Endothelial cell of umbilical vein (primary cell): ENCODE measurements at regions not wholly inside any gene's neighbourhood (a gene's known extent, or its start where the extent isn't known, plus 50 kb on each side); places are given as distances from the start of the nearest gene placed in this dataset.

Source experiments
- BruUV-seq: library from RNA; stranded (reverse); fragments of 400-500 nt; replicated peaks from 2 replicates; lab custom pipeline; 2021; lab: Mats Ljungman, UMichigan
- CTCF ChIA-PET: fragments of 300-600, 350-600 bp; sonication (Branson Sonifier 250); formaldehyde crosslinking; loops from one replicate; lab custom pipeline; 2021; ENCODE audit warnings: antibody characterized with exemption, inconsistent platforms; lab: Charles Lee
- POLR2A ChIA-PET: fragments of 300-600, 350-600 bp; sonication (Branson Sonifier 250); formaldehyde crosslinking; loops from one replicate; lab custom pipeline; 2021; ENCODE audit warnings: antibody characterized with exemption, inconsistent platforms; lab: Charles Lee
- DNase-seq: peaks from one replicate; pipeline ENCODE4 v3.0.0-alpha.2; 2011; ENCODE audit warnings: low read depth, low spot score
- FAIRE-seq: peaks from 2 replicates; lab custom pipeline; 2011; peaks lifted over from hg19 to GRCh38; lab: Jason Lieb, UNC
- H2AFZ ChIP-seq: 2 replicates; pipeline ENCODE4 v1.6.0; 2012; ENCODE audit warnings: low read depth, low read length, control low read depth, inconsistent platforms
- H3K27ac ChIP-seq: 2 replicates; pipeline ENCODE4 v1.5.1; 2011; ENCODE audit warnings: low read depth, mild to moderate bottlenecking, control low read depth, low read length, moderate library complexity; ENCODE audit not compliant: insufficient read depth
- H3K27me3 ChIP-seq, 2 experiments: 2 replicates each; pipeline versions ENCODE4 v1.6.0 to v1.6.1; 2011; ENCODE audit warnings: low read length in 2 of 2, mixed read lengths in 1 of 2; ENCODE audit not compliant: control insufficient read depth in 2 of 2, insufficient read depth in 2 of 2
- H3K36me3 ChIP-seq, 2 experiments: 2 replicates in 1 of 2; 3 replicates in 1 of 2; pipeline ENCODE4 v1.5.1; 2011; ENCODE audit warnings: low read length in 2 of 2, mild to moderate bottlenecking in 1 of 2, moderate library complexity in 1 of 2; ENCODE audit not compliant: control insufficient read depth in 2 of 2, insufficient read depth in 2 of 2; ENCODE audit errors: extremely low read depth in 1 of 2
- H3K4me1 ChIP-seq: 3 replicates; pipeline ENCODE4 v1.5.1; 2011; ENCODE audit warnings: mild to moderate bottlenecking, low read length; ENCODE audit not compliant: control insufficient read depth, insufficient read depth; ENCODE audit errors: extremely low read depth
- H3K4me2 ChIP-seq: 2 replicates; pipeline ENCODE4 v1.6.1; 2011; ENCODE audit warnings: low read length, control low read depth, mixed read lengths; ENCODE audit not compliant: insufficient read depth
- H3K4me3 ChIP-seq, 3 experiments: fragments of 200-600 bp in 1 of 3; sonication (generic), shearing (Covaris generic) in 1 of 3; replicated peaks in 1 of 3; 2 replicates each; pipeline ENCODE4 v1.5.1; 2011 to 2016; ENCODE audit warnings: control low read depth in 3 of 3, low read length in 3 of 3, mild to moderate bottlenecking in 2 of 3, inconsistent platforms in 1 of 3, low read depth in 1 of 3, moderate library complexity in 1 of 3; ENCODE audit not compliant: insufficient read depth in 1 of 3
- H3K79me2 ChIP-seq: 2 replicates; pipeline ENCODE4 v1.6.0; 2012; ENCODE audit warnings: low read length, inconsistent platforms; ENCODE audit not compliant: control insufficient read depth, insufficient read depth
- H3K9ac ChIP-seq: replicated peaks from 2 replicates; pipeline ENCODE3; 2011; ENCODE audit warnings: low read length, control low read depth; ENCODE audit not compliant: insufficient read depth; ENCODE audit errors: extremely low read depth
- H3K9me1 ChIP-seq: replicated peaks from 3 replicates; pipeline ENCODE4 v1.6.0; 2011; ENCODE audit warnings: mild to moderate bottlenecking, low read length; ENCODE audit not compliant: control insufficient read depth, insufficient read depth; ENCODE audit errors: extremely low read depth
- H3K9me3 ChIP-seq: replicated peaks from 2 replicates; pipeline ENCODE4 v1.5.1; 2012; ENCODE audit warnings: low read length, inconsistent platforms; ENCODE audit not compliant: control insufficient read depth, insufficient read depth
- H4K20me1 ChIP-seq: replicated peaks from 2 replicates; pipeline ENCODE3; 2011; ENCODE audit warnings: mild to moderate bottlenecking, low read length; ENCODE audit not compliant: control insufficient read depth, insufficient read depth; ENCODE audit errors: extremely low read depth
- EZH2 ChIP-seq: IDR thresholded peaks from 2 replicates; pipeline ENCODE4 v1.6.1; 2012; ENCODE audit warnings: borderline replicate concordance, low read depth, mild to moderate bottlenecking, moderate library complexity, low read length, inconsistent platforms; ENCODE audit not compliant: severe bottlenecking
- GATA2 ChIP-seq: IDR thresholded peaks from 2 replicates; pipeline ENCODE4 v1.7.0; 2011; ENCODE audit warnings: low read depth, mild to moderate bottlenecking, moderate library complexity, mixed read lengths, low read length; ENCODE audit not compliant: insufficient read length, insufficient read depth
- JUN ChIP-seq: IDR thresholded peaks from 2 replicates; pipeline ENCODE4 v1.6.1; 2011; ENCODE audit warnings: borderline replicate concordance, low read depth; ENCODE audit not compliant: insufficient read length, insufficient read depth
- MYC ChIP-seq: IDR thresholded peaks from one replicate; pipeline ENCODE4 v1.6.1; 2011; ENCODE audit warnings: mild to moderate bottlenecking, low read depth, low read length
- POLR2AphosphoS5 ChIP-seq: IDR thresholded peaks from 2 replicates; pipeline ENCODE4 v1.6.1; 2012; ENCODE audit warnings: low read depth, mild to moderate bottlenecking, control low read depth, low read length, moderate library complexity; ENCODE audit not compliant: insufficient read depth
- dilution Hi-C: fragments of 300-500 bp; cut with MboI; formaldehyde crosslinking; loops from one replicate; pipeline ENCODE4 v1.15.0; 2019; ENCODE audit warnings: low sequenced_read_pairs; ENCODE audit not compliant: extremely low pct_ligation_motif_present
- intact Hi-C: fragments of 100-400 bp; cut with micrococcal nuclease; formaldehyde crosslinking; loops from one replicate; pipeline ENCODE4 v1.10.0; 2022
- TF ChIP-seq, protein P1 (sequence below): IDR thresholded peaks from 2 replicates; pipeline ENCODE4 v1.6.1; 2011; ENCODE audit not compliant: insufficient read depth, insufficient read length

DNA sequence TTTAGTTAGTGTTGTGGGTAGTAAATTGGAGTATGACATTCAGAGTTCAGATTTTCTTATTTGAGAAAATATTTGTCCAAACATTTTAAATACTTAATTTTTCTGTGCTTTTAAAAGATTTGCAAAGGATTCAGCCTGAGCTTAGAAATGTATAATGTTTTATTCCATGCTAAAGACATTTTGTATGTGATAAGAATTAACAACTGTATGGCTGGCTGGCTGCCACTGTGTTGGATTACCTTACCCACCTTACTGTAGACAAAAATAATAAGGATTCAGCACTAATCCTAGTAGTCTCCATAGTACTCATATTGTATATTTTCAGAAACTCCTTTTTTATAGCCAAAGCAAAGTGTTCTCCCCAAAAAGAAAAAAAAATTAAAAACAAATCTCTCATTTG lies 74.8 kb downstream of the TANC2 start:
- Histone ChIP-seq H3K79me2 (no peaks in the 10 kb centered on the region), H3K27ac (no peak overlapping the region), H3K4me3 (no peak overlapping the region), H3K4me2 (no peak overlapping the region), H2AFZ (no peak overlapping the region), H3K4me1 (peaks cover 6% of the 10 kb centered on the region), H3K27me3 (no peaks in the 10 kb centered on the region), H3K9me1 (no peaks in the 10 kb centered on the region), H3K9me3 (no peaks in the 10 kb centered on the region), H4K20me1 (no peaks in the 10 kb centered on the region), H3K36me3 (no peaks in the 10 kb centered on the region), H3K9ac (no peak overlapping the region)
- intact Hi-C loops: no loop called here
- ChIA-PET CTCF (interaction anchor here (1.5 to 3.0 kb wide), 2 partner anchors 8 to 10 kb away, joined by 3 to 15 read pairs; no protein-coding TSS in a partner anchor), POLR2A (no interaction called here)
- no peak for FAIRE-seq
- TF ChIP-seq JUN: no peak
- TF ChIP-seq EZH2: no peak
- TF ChIP-seq GATA2: no peak
- no TSS peak for BruUV-seq
- DNase-seq: no peak
- dilution Hi-C loops: no loop called here

- Histone ChIP-seq H3K27ac (no peak overlapping the region), H3K4me1 (peaks cover 6% of the 10 kb centered on the region), H3K27me3 (no peaks in the 10 kb centered on the region), H4K20me1 (no peaks in the 10 kb centered on the region), H3K9ac (no peak overlapping the region), H3K9me1 (no peaks in the 10 kb centered on the region), H2AFZ (no peak overlapping the region), H3K36me3 (no peaks in the 10 kb centered on the region), H3K79me2 (no peaks in the 10 kb centered on the region), H3K9me3 (no peaks in the 10 kb centered on the region), H3K4me3 (no peak overlapping the region), H3K4me2 (no peak overlapping the region)
- ChIA-PET CTCF (interaction anchor here (1.5 to 3.0 kb wide), 2 partner anchors 8 to 10 kb away, joined by 3 to 15 read pairs; no protein-coding TSS in a partner anchor), POLR2A (no interaction called here)
- dilution Hi-C loops: no loop called here
- TF ChIP-seq JUN: no peak
- TF ChIP-seq, protein P1, sequence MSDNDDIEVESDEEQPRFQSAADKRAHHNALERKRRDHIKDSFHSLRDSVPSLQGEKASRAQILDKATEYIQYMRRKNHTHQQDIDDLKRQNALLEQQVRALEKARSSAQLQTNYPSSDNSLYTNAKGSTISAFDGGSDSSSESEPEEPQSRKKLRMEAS: no peak
- no peak for TF ChIP-seq POLR2AphosphoS5
- TF ChIP-seq EZH2: no peak
- TF ChIP-seq MYC: no peak
- BruUV-seq: no TSS peak
- intact Hi-C loops: no loop called here
- DNase-seq (no peak), FAIRE-seq (no peak)
Measured at GRCh38 chr17:63041251-63041650, 75.2 kb downstream of the TANC2 start.
